HG02798 (cell line): ENCODE measurements at regions not wholly inside any gene's neighbourhood (a gene's known extent, or its start where the extent isn't known, plus 50 kb on each side); places are given as distances from the start of the nearest gene placed in this dataset.
A peak's percentile ranks its signal among the peaks of the same experiment; 100 is the strongest.
"Not testable (repeated sequence)": the region's sequence is repeated elsewhere in the genome, so short reads cannot be mapped to it uniquely, and the experiment has no call there.

Experiments used
- ATAC-seq: cut with Tn5 transposase; IDR thresholded peaks from one replicate; pipeline ENCODE4 v1.9.1; 2021; ENCODE audit warnings: mild to moderate bottlenecking; ENCODE audit not compliant: unreplicated experiment, poor library complexity

- no peak for ATAC-seq
Observed at GRCh38 chr5:122661496-122662180, 113.2 kb upstream of the SNX2 start.

GRCh38 chr5:122665051-122665450 lies 109.8 kb upstream of the SNX2 start:
- ATAC-seq, result no peak

- no peak for ATAC-seq
Observed at GRCh38 chr5:122668552-122668951, 106.3 kb upstream of the SNX2 start.

- ATAC-seq, result not testable (repeated sequence)
Observed at GRCh38 chr5:122669709-122670108, 105.2 kb upstream of the SNX2 start.

- ATAC-seq, result no peak
Observed at GRCh38 chr5:122673343-122673742, 101.5 kb upstream of the SNX2 start.

DNA sequence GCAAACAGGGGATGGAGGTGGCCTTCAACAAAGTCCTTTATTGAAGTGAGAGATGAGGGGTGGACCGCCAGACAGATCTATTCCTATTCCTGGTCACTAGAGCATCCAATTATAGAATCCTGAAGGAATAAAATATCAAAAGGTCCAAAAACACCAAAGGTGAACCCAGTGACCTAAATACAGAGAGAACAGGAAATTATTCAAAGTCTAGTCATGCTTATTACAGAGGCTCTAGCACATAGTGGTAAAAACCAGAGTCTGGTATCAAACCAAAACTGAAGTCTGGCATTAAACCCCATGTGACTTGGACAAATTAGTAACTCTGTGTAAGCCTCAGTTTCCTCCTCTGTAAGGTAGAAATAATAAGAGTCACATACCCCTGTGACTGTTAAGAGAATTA lies 100.5 kb upstream of the SNX2 start:
- ATAC-seq, result no peak

DNA sequence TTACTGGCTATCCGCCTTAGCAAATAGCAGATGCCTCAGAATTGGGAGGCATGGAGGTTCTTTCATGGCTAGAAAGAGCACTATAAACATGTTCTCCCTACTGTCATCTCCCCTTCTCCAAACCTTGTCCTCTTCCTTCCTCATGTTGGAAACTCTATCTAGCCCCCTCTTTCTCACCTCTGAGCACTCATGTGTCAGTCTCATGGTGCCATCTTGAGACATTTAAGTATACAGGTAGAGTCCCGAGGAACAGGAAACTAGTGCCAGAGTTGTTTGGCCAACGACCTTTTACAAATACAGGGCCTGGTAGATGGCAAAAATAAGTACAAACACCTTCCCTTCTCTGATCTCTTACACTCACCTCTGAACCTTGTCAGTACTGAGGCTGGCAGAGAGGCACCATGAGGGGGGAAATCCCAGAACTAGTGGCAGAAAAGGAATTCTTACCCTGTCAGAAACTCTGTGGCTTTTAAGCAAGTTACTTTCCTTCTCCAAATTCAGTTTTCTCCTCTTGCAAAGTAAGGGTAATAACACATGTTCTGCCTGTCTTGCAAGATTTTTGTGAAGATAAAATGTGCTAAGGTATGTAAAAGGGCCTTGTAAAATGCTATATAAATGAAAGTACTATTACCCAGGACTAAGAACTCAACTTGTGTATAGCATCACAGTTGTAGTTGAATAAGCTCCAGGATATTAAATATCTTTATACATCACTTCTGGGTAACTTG lies 94.1 kb upstream of the SNX2 start:
- ATAC-seq, result no peak

GRCh38 chr5:122683631-122684030 lies 91.2 kb upstream of the SNX2 start:
- ATAC-seq, result no peak

DNA sequence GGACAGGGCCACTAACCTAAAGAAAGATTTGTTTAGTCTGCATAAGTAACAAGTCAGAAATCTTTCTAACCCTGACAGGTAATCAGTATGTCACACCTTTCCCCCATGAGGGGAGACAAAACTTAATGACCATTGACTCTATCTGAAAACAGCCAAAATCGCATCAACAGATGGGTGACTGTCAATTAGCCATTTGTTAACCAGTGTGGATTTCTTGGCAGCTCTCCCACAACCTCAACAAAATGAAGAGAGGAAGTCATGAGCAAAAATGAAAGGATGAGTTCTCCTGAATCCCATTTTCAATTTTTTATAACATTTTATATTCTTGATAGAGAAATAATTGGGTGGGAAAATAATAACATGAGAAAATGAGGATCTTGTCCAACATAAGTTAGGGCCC lies 84.6 kb upstream of the SNX2 start:
- ATAC-seq, result no peak

DNA sequence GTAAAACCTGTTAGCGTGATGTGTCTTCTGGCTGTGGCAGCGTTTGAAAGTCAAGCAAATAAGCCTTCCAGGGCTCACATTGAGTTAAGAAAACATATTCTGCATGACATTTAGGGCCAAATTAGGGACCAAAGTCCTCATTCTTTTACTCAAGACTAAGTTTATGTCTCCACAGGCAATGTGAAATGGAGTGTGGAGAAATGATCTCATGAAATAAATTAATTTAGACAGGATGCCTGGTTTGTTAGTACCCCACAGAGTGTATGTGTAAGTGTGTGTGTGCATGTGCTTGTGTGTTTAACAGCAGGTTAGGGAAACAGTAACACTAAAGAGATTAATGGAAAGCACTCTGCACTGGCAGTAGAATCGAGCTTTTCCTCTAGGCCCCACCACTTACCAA lies 82.9 kb upstream of the SNX2 start:
- no peak for ATAC-seq

DNA sequence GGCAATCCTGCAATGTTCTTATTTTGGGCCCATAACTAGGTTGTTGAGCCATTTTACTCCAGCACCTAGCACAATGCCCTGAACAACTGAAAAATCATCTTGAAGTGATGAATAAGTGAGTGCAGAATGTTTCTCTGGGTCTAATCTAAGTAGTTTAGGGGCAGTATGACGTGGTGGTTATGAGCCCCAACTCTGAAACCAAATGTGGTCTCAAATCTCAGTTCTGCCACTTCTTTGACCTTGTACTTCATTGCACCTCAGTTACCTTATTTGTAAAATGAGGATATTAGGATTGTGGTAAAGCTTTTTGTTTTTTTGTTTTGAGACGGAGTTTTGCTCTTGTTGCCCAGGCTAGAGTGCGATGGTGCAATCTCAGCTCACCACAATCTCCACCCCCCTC lies 80.9 kb upstream of the SNX2 start:
- ATAC-seq, result no peak

- no peak for ATAC-seq
Observed at GRCh38 chr5:122694884-122695283, 80.0 kb upstream of the SNX2 start.

GRCh38 chr5:122696735-122697134 lies 78.1 kb upstream of the SNX2 start:
- not testable (repeated sequence) for ATAC-seq

DNA sequence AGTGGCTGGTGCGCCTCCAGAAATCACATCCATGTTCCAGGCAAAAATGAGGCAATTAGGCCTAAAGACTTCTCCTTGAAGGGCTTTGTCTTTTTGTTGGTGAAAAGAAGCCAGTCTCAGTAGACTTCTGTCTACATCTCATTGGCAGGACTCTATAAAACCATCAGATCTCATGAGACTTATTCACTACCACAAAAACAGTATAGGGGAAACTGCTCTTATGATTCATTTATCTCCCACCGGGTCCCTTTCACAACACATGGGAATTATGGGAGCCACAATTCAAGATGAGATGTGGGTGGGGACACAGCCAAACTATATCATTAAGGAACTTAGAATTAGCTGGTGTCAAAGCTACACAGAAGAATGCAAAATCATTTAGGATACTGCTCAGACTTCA lies 77.7 kb upstream of the SNX2 start:
- no peak for ATAC-seq

GRCh38 chr5:122699201-122699600 lies 75.7 kb upstream of the SNX2 start:
- ATAC-seq, result no peak

GRCh38 chr5:122701640-122702523 lies 73.0 kb upstream of the SNX2 start:
- peak; percentile 99 for ATAC-seq

- no peak for ATAC-seq
Observed at GRCh38 chr5:122702524-122702875, 72.4 kb upstream of the SNX2 start.

DNA sequence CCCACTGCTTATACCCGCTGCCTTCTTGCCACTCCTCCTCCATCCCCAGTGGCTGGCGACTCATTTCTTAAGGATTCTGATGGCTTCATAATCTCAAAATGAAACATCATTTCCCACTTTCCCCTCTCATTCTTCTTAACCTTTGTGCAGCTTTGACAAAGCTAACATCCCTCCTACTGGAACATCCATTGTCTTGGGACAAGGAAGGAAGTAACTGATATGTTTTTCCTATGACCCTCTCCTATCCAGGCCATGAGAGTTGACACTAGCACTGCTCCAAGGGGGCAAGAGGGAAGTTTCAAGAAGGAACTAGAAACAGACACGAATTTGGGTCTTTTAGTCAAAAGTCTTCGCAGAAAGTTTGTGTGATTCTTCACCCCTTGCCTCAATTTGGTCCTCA lies 71.7 kb upstream of the SNX2 start:
- no peak for ATAC-seq

- no peak for ATAC-seq
Observed at GRCh38 chr5:122704247-122705036, 70.4 kb upstream of the SNX2 start.

GRCh38 chr5:122705851-122706250 lies 69.0 kb upstream of the SNX2 start:
- ATAC-seq, result no peak
